HPDE6-E6E7 (cell line): ENCODE measurements at regions not wholly inside any gene's neighbourhood (a gene's known extent, or its start where the extent isn't known, plus 50 kb on each side); places are given as distances from the start of the nearest gene placed in this dataset.

Source experiments
- DNase-seq: peaks from one replicate; pipeline ENCODE4 v3.0.0; 2011; ENCODE audit warnings: missing footprints; ENCODE audit errors: extremely low spot score

- no peak for DNase-seq
Observed at GRCh38 chr3:104735691-104736090, 631.0 kb upstream of the ALCAM start.

GRCh38 chr3:104738271-104738670 is 628.4 kb upstream of the ALCAM start:
- no peak for DNase-seq

GRCh38 chr3:104740874-104741379 is 625.8 kb upstream of the ALCAM start:
- no peak for DNase-seq

GRCh38 chr3:104742044-104742443 is 624.7 kb upstream of the ALCAM start:
- DNase-seq = no peak

- no peak for DNase-seq
Observed at GRCh38 chr3:104745313-104745712, 621.4 kb upstream of the ALCAM start.

GRCh38 chr3:104746056-104746455 is 620.7 kb upstream of the ALCAM start:
- no peak for DNase-seq

- no peak for DNase-seq
Observed at GRCh38 chr3:104750581-104750980, 616.1 kb upstream of the ALCAM start.

GRCh38 chr3:104755791-104756190 is 610.9 kb upstream of the ALCAM start:
- no peak for DNase-seq

- DNase-seq = no peak
Observed at GRCh38 chr3:104763007-104763406, 603.7 kb upstream of the ALCAM start.

GRCh38 chr3:104764496-104764895 is 602.2 kb upstream of the ALCAM start:
- no peak for DNase-seq

GRCh38 chr3:104768886-104769285 is 597.8 kb upstream of the ALCAM start:
- DNase-seq = no peak

GRCh38 chr3:104779324-104779723 is 587.4 kb upstream of the ALCAM start:
- DNase-seq = no peak

- no peak for DNase-seq
Observed at GRCh38 chr3:104781112-104781511, 585.6 kb upstream of the ALCAM start.

- no peak for DNase-seq
Observed at GRCh38 chr3:104785947-104786346, 580.8 kb upstream of the ALCAM start.

GRCh38 chr3:104787306-104787705 is 579.4 kb upstream of the ALCAM start:
- DNase-seq = no peak

- no peak for DNase-seq
Observed at GRCh38 chr3:104788807-104789206, 577.9 kb upstream of the ALCAM start.

GRCh38 chr3:104791331-104791730 is 575.4 kb upstream of the ALCAM start:
- no peak for DNase-seq

- DNase-seq = no peak
Observed at GRCh38 chr3:104796556-104796955, 570.2 kb upstream of the ALCAM start.

- DNase-seq = no peak
Observed at GRCh38 chr3:104805042-104805441, 561.7 kb upstream of the ALCAM start.

- DNase-seq = no peak
Observed at GRCh38 chr3:104805508-104805907, 561.2 kb upstream of the ALCAM start.

- DNase-seq = no peak
Observed at GRCh38 chr3:104810896-104811295, 555.8 kb upstream of the ALCAM start.

- no peak for DNase-seq
Observed at GRCh38 chr3:104816008-104816407, 550.7 kb upstream of the ALCAM start.

GRCh38 chr3:104816716-104817115 is 550.0 kb upstream of the ALCAM start:
- no peak for DNase-seq

GRCh38 chr3:104819333-104819732 is 547.4 kb upstream of the ALCAM start:
- no peak for DNase-seq

GRCh38 chr3:104820959-104821358 is 545.8 kb upstream of the ALCAM start:
- no peak for DNase-seq
